K562 (cell line): ENCODE measurements at regions not wholly inside any gene's neighbourhood (a gene's known extent, or its start where the extent isn't known, plus 50 kb on each side); places are given as distances from the start of the nearest gene placed in this dataset.

ENCODE experiments used
- NCOA2 ChIP-seq, 2 experiments: fragments of 450-650 bp; IDR thresholded peaks; 2 replicates each; pipeline ENCODE4 v1.6.1; 2018; ENCODE audit warnings: mild to moderate bottlenecking in 2 of 2, moderate library complexity in 1 of 2; ENCODE audit not compliant: partially characterized antibody in 2 of 2
- NUFIP1 ChIP-seq: fragments of 450-650 bp; IDR thresholded peaks from 2 replicates; pipeline ENCODE4 v1.6.1; 2018; ENCODE audit not compliant: partially characterized antibody
- POLR3G ChIP-seq: IDR thresholded peaks from 2 replicates; pipeline ENCODE4 v1.6.1; 2011; ENCODE audit not compliant: insufficient read length, insufficient replicate concordance; ENCODE audit errors: extremely low read depth
- RREB1 ChIP-seq: fragments of 250-450 bp; sonication (Bioruptor Pico); IDR thresholded peaks from 2 replicates; pipeline ENCODE4 v1.4.0; 2020
- ZBTB7A ChIP-seq: IDR thresholded peaks from 2 replicates; pipeline ENCODE4 v1.6.1; 2011; ENCODE audit warnings: low read depth, mild to moderate bottlenecking, low read length, moderate library complexity, borderline replicate concordance; ENCODE audit not compliant: control insufficient read depth
- ZNF449 ChIP-seq: fragments of 250-450 bp; sonication (Bioruptor Pico); IDR thresholded peaks from 2 replicates; pipeline ENCODE4 v1.8.0; 2022; ENCODE audit warnings: moderate library complexity, mild to moderate bottlenecking, inconsistent platforms

- no peak for TF ChIP-seq RREB1 (CRISPR knock-in tag)
- TF ChIP-seq ZBTB7A, result no peak
- no peak for TF ChIP-seq ZNF449 (CRISPR knock-in tag)
- TF ChIP-seq POLR3G, result no peak
- no peak for TF ChIP-seq NCOA2 (IDR thresholded peaks at IDR 0.05; ENCODE audit: partially characterized antibody in 2 of 2)
- no peak for TF ChIP-seq NUFIP1
Measured at GRCh38 chr13:54927538-54927937, 1898.9 kb downstream of the OLFM4 start (continued).
